Thoracic aorta (tissue), 2 donors: ENCODE measurements at regions not wholly inside any gene's neighbourhood (a gene's known extent, or its start where the extent isn't known, plus 50 kb on each side); places are given as distances from the start of the nearest gene placed in this dataset.
"Not testable (repeated sequence)": the region's sequence is repeated elsewhere in the genome, so short reads cannot be mapped to it uniquely, and the experiment has no call there.

ENCODE experiments used
- ATAC-seq: fragments of 150-250 bp; one replicate; pipeline ENCODE4 v1.8.0; 2017; ENCODE audit warnings: low read depth; ENCODE audit not compliant: insufficient number of reproducible peaks, low FRiP score
- DNase-seq: peaks from one replicate; pipeline ENCODE4 v3.0.0-alpha.2; 2020; ENCODE audit warnings: low spot score
- H3K27ac ChIP-seq, 2 donors: fragments of 200-600 bp; sonication (generic); 1 replicate in 1 of 2; 2 replicates in 1 of 2; pipeline ENCODE4 v1.5.1; 2016; ENCODE audit warnings: mild to moderate bottlenecking in 2 of 2, moderate library complexity in 2 of 2
- H3K27me3 ChIP-seq: fragments of 200-600 bp; sonication (generic); replicated peaks from 2 replicates; pipeline ENCODE4 v1.6.0; 2016; ENCODE audit warnings: mild to moderate bottlenecking; ENCODE audit not compliant: insufficient read depth
- H3K36me3 ChIP-seq: fragments of 200-600 bp; sonication (generic); one replicate; pipeline ENCODE4 v1.5.1; 2016
- H3K4me1 ChIP-seq, 2 donors: fragments of 200-600 bp; sonication (generic); 1 replicate in 1 of 2; 2 replicates in 1 of 2; pipeline versions ENCODE4 v1.5.1 to v1.6.0; 2016; ENCODE audit warnings: low read depth in 2 of 2, mild to moderate bottlenecking in 1 of 2; ENCODE audit not compliant: control insufficient read depth in 1 of 2
- H3K4me3 ChIP-seq: fragments of 200-600 bp; sonication (generic); 2 replicates; pipeline ENCODE4 v1.5.1; 2016; ENCODE audit warnings: mild to moderate bottlenecking
- H3K9me3 ChIP-seq: fragments of 200-600 bp; sonication (generic); 2 replicates; pipeline ENCODE4 v1.5.1; 2016
- CTCF ChIP-seq: fragments of 200-600 bp; sonication (generic); IDR thresholded peaks from one replicate; pipeline ENCODE4 v1.5.1; 2019; ENCODE audit warnings: antibody characterized with exemption

- TF ChIP-seq CTCF = no peak
- Histone ChIP-seq H3K9me3 (no peaks in the 10 kb centered on the region), H3K4me1 (no peaks in the 10 kb centered on the region), H3K4me3 (no peak overlapping the region), H3K27ac (no peak overlapping the region), H3K27me3 (no peaks in the 10 kb centered on the region), H3K36me3 (no peaks in the 10 kb centered on the region)
- no peak for DNase-seq
- ATAC-seq = no peak
Measured at GRCh38 chr17:34478244-34478643, 101.1 kb upstream of the TMEM132E start.

DNA sequence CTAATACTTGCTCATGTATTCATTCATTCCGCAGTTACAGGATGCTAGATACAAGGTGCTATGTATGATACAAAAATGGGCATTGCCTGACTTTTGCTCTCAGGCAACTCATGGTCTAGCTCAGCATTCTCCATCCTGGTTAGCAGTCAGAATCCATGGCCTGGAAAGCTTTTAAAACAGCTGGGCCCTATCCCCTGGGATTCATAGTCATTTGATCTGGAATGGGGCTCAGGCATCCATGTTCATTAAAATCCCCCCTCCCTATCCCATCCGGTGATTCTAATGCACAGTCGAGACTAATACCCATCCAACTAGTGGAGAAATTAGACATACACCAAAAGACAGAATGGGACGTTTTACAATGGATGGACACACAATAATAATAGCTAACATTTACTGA, 104.1 kb upstream of the TMEM132E start:
- no peaks in the 10 kb centered on the region for H3K27me3 ChIP-seq
- no peak for DNase-seq

DNA sequence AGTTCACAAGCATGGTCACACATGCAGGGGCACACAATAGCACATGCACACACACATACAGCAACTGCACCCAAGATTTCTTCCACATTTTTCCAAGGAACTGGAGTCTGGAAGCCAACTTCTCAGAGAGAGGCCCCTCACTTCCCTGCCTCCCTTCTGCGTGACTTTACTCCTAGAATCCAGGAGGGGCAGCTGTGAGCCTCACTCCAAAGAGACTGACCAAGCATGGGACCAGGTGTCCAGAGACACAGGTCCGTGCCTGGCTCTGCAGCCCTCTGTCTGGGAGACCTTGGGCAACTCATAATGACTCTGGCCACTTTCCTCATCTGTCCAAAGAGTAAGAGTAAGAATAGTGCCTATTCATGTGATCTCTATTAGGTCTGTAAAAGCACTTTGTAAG, 104.7 kb upstream of the TMEM132E start:
- Histone ChIP-seq H3K36me3 (no peaks in the 10 kb centered on the region), H3K4me3 (no peak overlapping the region), H3K4me1 (no peaks in the 10 kb centered on the region), H3K27me3 (no peaks in the 10 kb centered on the region), H3K9me3 (no peaks in the 10 kb centered on the region), H3K27ac (no peak overlapping the region)
- no peak for ATAC-seq
- no peak for DNase-seq
- no peak for TF ChIP-seq CTCF

More for the DNA sequence above, 104.1 kb upstream of the TMEM132E start:
- H3K4me3 ChIP-seq = no peak overlapping the region
- H3K36me3 ChIP-seq = no peaks in the 10 kb centered on the region
- H3K9me3 ChIP-seq = no peaks in the 10 kb centered on the region
- TF ChIP-seq CTCF = no peak
- ATAC-seq = no peak
- H3K4me1 ChIP-seq = no peaks in the 10 kb centered on the region
- no peak overlapping the region for H3K27ac ChIP-seq

GRCh38 chr17:34472363-34472762, 107.0 kb upstream of the TMEM132E start:
- DNase-seq = no peak
- H3K27ac ChIP-seq = no peak overlapping the region
- H3K36me3 ChIP-seq = no peaks in the 10 kb centered on the region
- H3K9me3 ChIP-seq = no peaks in the 10 kb centered on the region
- H3K4me3 ChIP-seq = no peak overlapping the region
- no peak for ATAC-seq
- no peaks in the 10 kb centered on the region for H3K27me3 ChIP-seq
- H3K4me1 ChIP-seq = no peaks in the 10 kb centered on the region
- no peak for TF ChIP-seq CTCF

- H3K27me3 ChIP-seq, DNase-seq, H3K27ac ChIP-seq, H3K36me3 ChIP-seq, H3K4me3 ChIP-seq, H3K4me1 ChIP-seq, H3K9me3 ChIP-seq, ATAC-seq: not testable (repeated sequence)
Measured at GRCh38 chr17:34471278-34471677, 108.1 kb upstream of the TMEM132E start.

- DNase-seq (no peak), ATAC-seq (no peak)
- Histone ChIP-seq H3K4me3 (no peak overlapping the region), H3K27ac (no peak overlapping the region), H3K36me3 (no peaks in the 10 kb centered on the region), H3K27me3 (no peaks in the 10 kb centered on the region), H3K4me1 (no peaks in the 10 kb centered on the region), H3K9me3 (no peaks in the 10 kb centered on the region)
- no peak for TF ChIP-seq CTCF
Measured at GRCh38 chr17:34465789-34466188, 102.8 kb upstream of the CCL1 start.
